MM.1S (cell line): ENCODE measurements at regions not wholly inside any gene's neighbourhood (a gene's known extent, or its start where the extent isn't known, plus 50 kb on each side); places are given as distances from the start of the nearest gene placed in this dataset.
"Not testable (repeated sequence)": the region's sequence is repeated elsewhere in the genome, so short reads cannot be mapped to it uniquely, and the experiment has no call there.

Experiments
- CTCF ChIP-seq: fragments of 300-600 bp; sonication (generic); IDR thresholded peaks from 2 replicates; pipeline ENCODE4 v1.5.1; 2016; ENCODE audit warnings: antibody characterized with exemption, low read length, mixed read lengths
- EZH2 ChIP-seq: fragments of 300-600 bp; sonication (generic); optimal IDR thresholded peaks from 2 replicates; pipeline ENCODE3; 2017; ENCODE audit warnings: low read depth, mild to moderate bottlenecking, antibody characterized with exemption, low read length, mixed read lengths

GRCh38 chrX:54647607-54648006, 117.6 kb downstream of the GNL3L start:
- TF ChIP-seq CTCF, EZH2: not testable (repeated sequence)
